GM18498 (cell line): ENCODE measurements at regions not wholly inside any gene's neighbourhood (a gene's known extent, or its start where the extent isn't known, plus 50 kb on each side); places are given as distances from the start of the nearest gene placed in this dataset.
A peak's percentile ranks its signal among the peaks of the same experiment; 100 is the strongest.

Experiments
- ATAC-seq: cut with Tn5 transposase; IDR thresholded peaks from one replicate; pipeline ENCODE4 v1.9.1; 2021; ENCODE audit warnings: mild to moderate bottlenecking, moderate library complexity; ENCODE audit not compliant: unreplicated experiment

- no peak for ATAC-seq
Observed at GRCh38 chr2:207401338-207401737, 128.4 kb upstream of the CREB1 start.

GRCh38 chr2:207403141-207403540 lies 126.6 kb upstream of the CREB1 start:
- ATAC-seq = no peak

- ATAC-seq = no peak
Observed at GRCh38 chr2:207403950-207404349, 125.8 kb upstream of the CREB1 start.

GRCh38 chr2:207405150-207405549 lies 124.6 kb upstream of the CREB1 start:
- ATAC-seq = no peak

- peak; percentile 92 for ATAC-seq
Observed at GRCh38 chr2:207408086-207408794, 121.5 kb upstream of the CREB1 start.

- ATAC-seq = no peak
Observed at GRCh38 chr2:207409517-207409916, 120.2 kb upstream of the CREB1 start.

- no peak for ATAC-seq
Observed at GRCh38 chr2:207412787-207413310, 116.9 kb upstream of the CREB1 start.

GRCh38 chr2:207413376-207413907 lies 116.3 kb upstream of the CREB1 start:
- no peak for ATAC-seq

- no peak for ATAC-seq
Observed at GRCh38 chr2:207416111-207416510, 113.7 kb upstream of the CREB1 start.

GRCh38 chr2:207416900-207417299 lies 112.9 kb upstream of the CREB1 start:
- ATAC-seq = no peak

GRCh38 chr2:207417301-207417718 lies 112.5 kb upstream of the CREB1 start:
- ATAC-seq = no peak

- ATAC-seq = no peak
Observed at GRCh38 chr2:207418419-207418818, 111.3 kb upstream of the CREB1 start.

GRCh38 chr2:207419331-207419730 lies 110.4 kb upstream of the CREB1 start:
- ATAC-seq = no peak

GRCh38 chr2:207421671-207422070 lies 108.1 kb upstream of the CREB1 start:
- ATAC-seq = no peak

- ATAC-seq = no peak
Observed at GRCh38 chr2:207422380-207422779, 107.4 kb upstream of the CREB1 start.

GRCh38 chr2:207423886-207424285 lies 105.9 kb upstream of the CREB1 start:
- ATAC-seq = peak; percentile 98

GRCh38 chr2:207427986-207428385 lies 101.8 kb upstream of the CREB1 start:
- no peak for ATAC-seq

- no peak for ATAC-seq
Observed at GRCh38 chr2:207428573-207428972, 101.2 kb upstream of the CREB1 start.

GRCh38 chr2:207432453-207432852 lies 97.3 kb upstream of the CREB1 start:
- no peak for ATAC-seq

- ATAC-seq = no peak
Observed at GRCh38 chr2:207434306-207434705, 95.5 kb upstream of the CREB1 start.

GRCh38 chr2:207434899-207435465 lies 94.8 kb upstream of the CREB1 start:
- ATAC-seq = no peak

- no peak for ATAC-seq
Observed at GRCh38 chr2:207437136-207437523, 92.6 kb upstream of the CREB1 start.
